Activated CD8-positive, alpha-beta T cell treated with anti-CD3 and anti-CD28 coated beads for 36 hours (primary cell): ENCODE measurements at regions not wholly inside any gene's neighbourhood (a gene's known extent, or its start where the extent isn't known, plus 50 kb on each side); places are given as distances from the start of the nearest gene placed in this dataset.

Experiments used
- ATAC-seq: fragments of 200-7000 bp; cut with Tn5 transposase; one replicate; pipeline ENCODE4 v1.10.0; 2021; ENCODE audit warnings: mild to moderate bottlenecking, moderate library complexity
- CTCF ChIA-PET: fragments of 350-600 bp; sonication (Branson Sonifier 250); formaldehyde crosslinking; loops from one replicate; lab custom pipeline; 2021; ENCODE audit warnings: antibody characterized with exemption; lab: Charles Lee
- POLR2A ChIA-PET: fragments of 350-600 bp; sonication (Branson Sonifier 250); formaldehyde crosslinking; loops from one replicate; lab custom pipeline; 2021; ENCODE audit warnings: antibody characterized with exemption; lab: Charles Lee
- DNase-seq: peaks from one replicate; pipeline ENCODE4 v3.0.0-alpha.2; 2020
- H3K27ac Mint-ChIP-seq: one replicate; pipeline ENCODE4 v1.8.0; 2021; ENCODE audit warnings: mild to moderate bottlenecking, mixed read lengths
- H3K27me3 Mint-ChIP-seq: one replicate; pipeline ENCODE4 v1.8.0; 2021; ENCODE audit warnings: mixed read lengths
- H3K36me3 Mint-ChIP-seq: one replicate; pipeline ENCODE4 v1.8.0; 2021; ENCODE audit warnings: low read depth, mixed read lengths
- H3K4me1 Mint-ChIP-seq: one replicate; pipeline ENCODE4 v1.8.0; 2021; ENCODE audit warnings: low read depth, mixed read lengths
- H3K4me3 Mint-ChIP-seq: one replicate; pipeline ENCODE4 v1.8.0; 2021; ENCODE audit warnings: mild to moderate bottlenecking, moderate library complexity, mixed read lengths
- H3K9me3 Mint-ChIP-seq: one replicate; pipeline ENCODE4 v1.8.0; 2021; ENCODE audit warnings: mixed read lengths
- CTCF ChIP-seq: fragments of 200-600 bp; IDR thresholded peaks from one replicate; pipeline ENCODE4 v1.8.0; 2022; ENCODE audit warnings: antibody characterized with exemption, mild to moderate bottlenecking
- intact Hi-C: fragments of 100-400 bp; cut with micrococcal nuclease; formaldehyde crosslinking; loops from one replicate; pipeline ENCODE4 v1.10.0; 2022

- POLR2A ChIA-PET, result no interaction called here
- DNase-seq (no peak), ATAC-seq (no peak)
- CTCF ChIA-PET, result no interaction called here
- intact Hi-C loops, result no loop called here
- Mint-ChIP-seq H3K27ac (no peak overlapping the region), H3K27me3 (no peaks in the 10 kb centered on the region), H3K9me3 (peaks cover 8% of the 10 kb centered on the region), H3K4me1 (no peaks in the 10 kb centered on the region), H3K4me3 (no peak overlapping the region), H3K36me3 (no peaks in the 10 kb centered on the region)
- no peak for TF ChIP-seq CTCF
Observed at GRCh38 chr3:20760981-20761380, 575.0 kb upstream of the SGO1 start.

GRCh38 chr3:20752416-20752815 lies 566.4 kb upstream of the SGO1 start:
- Mint-ChIP-seq H3K36me3 (no peaks in the 10 kb centered on the region), H3K4me1 (no peaks in the 10 kb centered on the region), H3K27me3 (no peaks in the 10 kb centered on the region), H3K9me3 (peaks cover 22% of the 10 kb centered on the region), H3K4me3 (no peak overlapping the region), H3K27ac (no peak overlapping the region)
- intact Hi-C loops, result no loop called here
- TF ChIP-seq CTCF, result no peak
- ATAC-seq (no peak), DNase-seq (no peak)
- ChIA-PET POLR2A (no interaction called here), CTCF (no interaction called here)

GRCh38 chr3:20751296-20751695 lies 565.3 kb upstream of the SGO1 start:
- TF ChIP-seq CTCF, result no peak
- Mint-ChIP-seq H3K4me3 (no peak overlapping the region), H3K27ac (no peak overlapping the region), H3K36me3 (no peaks in the 10 kb centered on the region), H3K27me3 (no peaks in the 10 kb centered on the region), H3K9me3 (peaks cover 27% of the 10 kb centered on the region), H3K4me1 (no peaks in the 10 kb centered on the region)
- no peak for DNase-seq
- CTCF ChIA-PET, result no interaction called here
- no peak for ATAC-seq
- POLR2A ChIA-PET, result no interaction called here
- intact Hi-C loops, result no loop called here

- Mint-ChIP-seq H3K4me3 (no peak overlapping the region), H3K36me3 (no peaks in the 10 kb centered on the region), H3K9me3 (peaks cover 17% of the 10 kb centered on the region), H3K27me3 (no peaks in the 10 kb centered on the region), H3K27ac (no peak overlapping the region), H3K4me1 (no peaks in the 10 kb centered on the region)
- POLR2A ChIA-PET, result no interaction called here
- no peak for TF ChIP-seq CTCF
- DNase-seq, result no peak
- intact Hi-C loops, result no loop called here
- CTCF ChIA-PET, result no interaction called here
- ATAC-seq, result no peak
Observed at GRCh38 chr3:20747741-20748140, 561.7 kb upstream of the SGO1 start.

GRCh38 chr3:20743553-20744321 lies 557.7 kb upstream of the SGO1 start:
- Mint-ChIP-seq H3K4me1 (no peaks in the 10 kb centered on the region), H3K4me3 (no peak overlapping the region), H3K27me3 (no peaks in the 10 kb centered on the region), H3K9me3 (peaks cover 12% of the 10 kb centered on the region), H3K27ac (no peak overlapping the region), H3K36me3 (no peaks in the 10 kb centered on the region)
- no peak for DNase-seq
- ATAC-seq, result no peak
- POLR2A ChIA-PET, result no interaction called here
- intact Hi-C loops, result no loop called here
- TF ChIP-seq CTCF, result no peak
- CTCF ChIA-PET, result no interaction called here
